ENCODE measurements at regions not wholly inside any gene's neighbourhood (a gene's known extent, or its start where the extent isn't known, plus 50 kb on each side); places are given as distances from the start of the nearest gene placed in this dataset.
"Not testable (repeated sequence)": the region's sequence is repeated elsewhere in the genome, so short reads cannot be mapped to it uniquely, and the experiment has no call there.

DNA sequence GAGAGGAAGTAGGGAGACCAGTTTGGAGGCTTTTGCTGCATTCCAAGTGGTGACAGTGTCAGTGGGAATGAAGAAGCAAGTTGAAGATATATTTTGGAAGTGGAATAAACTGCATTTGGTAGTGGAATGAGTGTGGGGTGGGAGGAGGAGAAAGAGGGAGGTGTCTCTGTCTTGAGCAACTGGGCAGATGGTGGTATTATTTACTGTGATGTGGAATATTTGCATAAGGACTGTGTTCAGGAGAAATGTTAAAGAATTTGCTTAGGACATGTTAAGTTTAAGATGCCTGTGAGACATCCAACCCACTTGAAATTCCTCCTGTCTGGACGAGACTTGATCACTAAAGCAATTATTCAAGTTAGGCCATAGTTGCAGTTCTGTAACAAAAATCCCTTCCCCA is 448.9 kb upstream of the AMOT start:
- no peak for DNase-seq

DNA sequence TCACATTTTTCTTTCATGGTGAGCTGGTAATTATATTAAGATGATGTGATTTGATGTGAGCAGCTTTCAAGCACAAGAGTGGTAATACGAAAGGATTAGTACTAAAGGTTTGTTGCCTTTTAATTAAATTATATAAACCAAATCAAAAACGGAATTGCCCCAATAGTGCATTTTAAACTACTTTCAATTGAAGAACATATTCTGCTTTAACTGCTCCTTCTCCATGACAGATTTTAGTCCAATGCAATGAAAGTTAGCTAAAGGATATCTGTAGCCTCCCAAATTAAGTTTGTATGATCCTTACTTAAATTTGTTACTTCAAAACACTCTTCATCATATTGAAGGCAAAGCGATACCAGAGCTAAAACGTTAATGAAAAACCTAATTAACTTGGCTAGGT is 447.1 kb upstream of the AMOT start:
- no peak for DNase-seq

DNA sequence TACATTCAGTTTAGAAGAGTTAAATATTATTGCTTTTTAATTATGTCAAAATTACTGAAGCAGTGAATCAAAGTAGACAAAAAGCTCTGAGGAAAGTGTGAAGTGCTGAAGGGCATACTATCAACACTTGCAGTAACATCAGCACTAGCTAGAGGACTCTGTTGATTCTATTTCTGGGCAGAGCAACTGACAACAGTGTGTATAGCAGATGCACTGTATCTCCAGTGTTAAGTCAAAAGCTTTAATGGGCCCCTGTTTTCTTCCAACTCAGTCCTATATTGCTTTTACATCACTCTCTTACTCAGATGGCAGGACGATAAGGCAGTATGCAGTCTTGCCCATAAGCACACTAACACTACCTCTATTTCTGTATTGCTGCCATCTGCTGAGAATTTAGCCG is 435.2 kb upstream of the AMOT start:
- no peak for DNase-seq

DNA sequence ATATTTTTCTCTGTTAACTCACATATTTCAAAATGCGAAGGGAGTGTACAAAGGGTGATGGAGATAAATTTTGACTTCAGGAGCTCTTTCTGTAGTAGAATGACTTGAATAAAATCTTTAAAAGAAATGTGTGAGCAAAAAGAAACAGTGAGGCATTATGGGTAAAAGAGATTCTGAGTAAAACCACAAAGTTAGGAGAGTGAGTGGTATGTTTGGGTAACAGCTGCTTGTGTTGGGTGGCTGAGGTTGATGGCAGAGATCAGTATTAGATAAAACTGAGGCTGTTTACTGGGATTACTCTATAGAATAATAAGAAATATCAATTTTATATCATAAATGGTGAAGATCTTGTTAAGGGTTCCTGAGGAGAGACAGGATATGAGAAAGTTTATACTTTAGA is 434.2 kb upstream of the AMOT start:
- DNase-seq = no peak

DNA sequence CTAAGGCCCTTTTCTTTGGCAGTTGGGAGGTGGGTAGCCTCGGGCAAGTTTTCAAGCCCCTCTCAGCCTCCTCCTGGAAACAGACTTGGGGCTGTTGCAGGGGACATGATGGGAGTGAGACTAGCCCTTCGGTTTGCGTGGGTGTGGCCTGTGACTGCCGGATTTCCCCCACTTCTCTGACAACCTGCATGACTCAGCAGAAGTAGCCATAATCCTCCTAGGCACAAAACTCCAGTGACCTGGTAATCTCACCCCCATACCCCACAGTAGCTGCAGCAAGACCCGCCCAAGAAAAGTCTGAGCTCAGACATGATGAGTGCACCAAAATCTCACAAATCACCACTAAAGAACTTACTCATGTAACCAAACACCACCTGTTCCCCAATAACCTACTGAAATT is 433.7 kb upstream of the AMOT start:
- no peak for DNase-seq

DNA sequence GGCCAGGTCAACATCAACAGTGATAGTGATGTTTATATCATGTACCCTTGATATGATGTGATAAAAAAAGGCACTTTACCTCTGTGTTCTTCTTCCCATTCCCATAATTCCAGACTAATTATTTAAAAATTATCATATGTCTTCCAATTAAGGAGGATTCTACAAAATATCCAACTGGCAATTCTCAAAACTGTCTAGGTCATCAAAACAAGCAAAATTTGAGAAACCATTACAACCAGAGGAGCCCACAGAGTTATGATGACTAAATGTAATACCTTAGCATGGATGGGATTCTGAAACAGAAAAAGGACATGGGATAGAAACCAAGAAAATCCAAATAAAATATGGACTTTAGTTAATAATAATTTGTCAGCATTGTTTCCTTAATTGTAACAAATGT is 428.6 kb upstream of the AMOT start:
- no peak for DNase-seq

DNA sequence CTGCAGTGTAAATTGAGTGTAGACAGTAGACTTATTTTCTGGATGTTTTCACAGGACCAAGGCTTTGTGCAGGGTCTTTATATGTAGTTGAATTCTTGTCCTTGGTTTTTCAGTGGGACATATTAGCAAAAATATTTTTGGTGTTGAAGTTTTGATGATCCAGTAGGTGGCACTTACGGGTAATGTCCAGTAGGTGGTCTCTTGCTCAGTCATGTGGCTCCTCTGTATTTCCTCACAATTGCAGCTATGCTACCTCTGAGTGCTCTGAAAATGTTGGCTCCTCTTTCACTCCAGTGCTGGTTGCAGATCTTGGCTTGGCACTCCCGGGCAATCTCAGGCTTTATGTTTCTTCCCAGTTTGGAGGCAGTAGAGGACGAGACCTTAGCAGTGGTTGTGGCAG is 419.8 kb upstream of the AMOT start:
- no peak for DNase-seq

DNA sequence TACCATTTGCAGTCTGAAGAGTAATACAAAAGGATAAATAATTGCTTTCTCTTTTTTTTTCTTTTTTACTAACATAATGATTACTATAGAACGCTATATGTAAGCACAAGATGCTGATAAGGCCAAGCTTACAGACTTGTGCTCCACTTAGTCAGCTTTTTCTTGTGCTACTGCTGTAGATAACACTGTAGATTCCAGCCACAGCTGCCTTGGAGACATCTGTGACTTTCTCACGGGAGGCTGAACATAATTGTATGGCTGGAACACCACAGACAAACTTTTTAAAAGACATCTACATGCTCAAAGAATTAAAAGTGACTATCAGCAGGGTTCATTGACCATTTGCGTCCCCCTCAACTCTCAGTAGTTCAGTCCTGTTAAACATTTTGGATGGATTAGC is 381.7 kb upstream of the AMOT start:
- DNase-seq = no peak

DNA sequence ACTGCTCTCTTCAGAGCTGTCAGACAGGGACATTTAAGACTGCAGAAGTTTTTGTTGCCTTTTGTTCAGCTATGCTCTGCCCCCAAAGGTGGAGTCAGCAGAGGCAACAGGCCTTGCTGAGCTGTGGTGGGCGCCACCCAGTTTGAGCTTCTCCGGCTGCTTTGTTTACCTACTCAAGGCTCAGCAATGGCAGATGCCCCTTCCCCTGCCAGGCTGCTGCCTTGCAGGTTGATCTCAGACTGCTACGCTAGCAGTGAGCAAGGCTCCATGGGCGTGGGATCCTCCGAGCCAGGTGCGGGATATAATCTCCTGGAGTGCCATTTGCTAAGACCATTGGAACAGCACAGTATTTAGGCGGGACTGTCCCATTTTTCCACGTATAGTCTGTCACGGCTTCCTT is 371.4 kb upstream of the AMOT start:
- no peak for DNase-seq

DNA sequence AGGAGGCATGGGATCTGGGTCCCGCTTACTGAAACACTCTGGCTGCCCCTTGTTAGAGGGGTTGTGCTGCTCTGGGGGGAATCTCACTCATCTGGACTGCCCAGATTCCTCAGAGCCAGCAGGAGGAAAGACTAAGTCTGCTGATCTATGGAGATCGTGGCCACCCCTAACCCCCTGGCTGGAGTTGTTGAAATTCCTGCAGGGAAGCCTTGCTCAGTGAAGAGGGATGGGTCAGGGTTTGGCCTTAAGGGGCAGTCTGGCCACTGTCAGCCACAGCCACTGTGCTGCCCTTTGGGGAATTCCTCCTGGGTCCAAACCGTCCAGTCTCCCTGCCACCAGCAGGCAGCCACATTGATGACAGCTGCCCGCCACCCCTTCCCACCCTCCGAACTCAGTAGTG is 362.0 kb upstream of the AMOT start:
- DNase-seq = no peak

DNA sequence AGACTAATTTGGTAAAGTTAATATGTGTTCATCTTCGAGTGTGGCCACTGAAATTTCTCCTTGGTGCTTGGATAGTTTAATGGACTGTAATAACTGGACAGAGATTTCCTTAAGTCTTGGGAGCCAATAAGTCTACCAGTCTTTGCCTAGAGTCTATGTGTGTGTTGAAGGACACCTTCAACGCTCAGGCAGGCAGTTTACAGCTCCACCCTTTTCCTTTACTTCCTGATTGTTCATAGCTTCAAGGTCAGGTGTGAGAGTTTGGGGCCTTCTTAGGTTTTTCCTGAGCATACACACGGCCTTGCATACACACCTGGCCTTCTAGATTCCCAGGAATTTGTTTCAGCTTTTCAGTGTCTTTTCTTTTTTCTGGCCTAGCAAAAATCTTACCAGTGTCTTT is 355.3 kb upstream of the AMOT start:
- no peak for DNase-seq

DNA sequence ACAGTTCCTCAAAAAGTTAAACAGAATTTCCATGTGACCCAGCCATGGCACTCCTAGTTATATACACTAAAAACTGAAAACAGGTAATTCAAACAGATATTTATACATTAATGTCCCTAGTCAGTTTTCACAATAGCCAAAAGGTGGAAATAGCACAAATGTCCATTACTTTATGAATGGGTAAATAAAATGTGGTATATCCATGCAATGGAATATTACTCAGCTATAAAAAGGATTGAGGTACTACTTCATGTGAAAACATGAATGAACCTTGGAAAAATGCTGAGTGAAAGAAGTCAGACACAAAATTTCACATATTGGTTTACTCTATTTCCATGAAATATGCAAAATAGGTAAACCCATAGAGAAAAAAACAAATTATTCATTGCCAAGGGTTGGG is 351.8 kb upstream of the AMOT start:
- DNase-seq = no peak

DNA sequence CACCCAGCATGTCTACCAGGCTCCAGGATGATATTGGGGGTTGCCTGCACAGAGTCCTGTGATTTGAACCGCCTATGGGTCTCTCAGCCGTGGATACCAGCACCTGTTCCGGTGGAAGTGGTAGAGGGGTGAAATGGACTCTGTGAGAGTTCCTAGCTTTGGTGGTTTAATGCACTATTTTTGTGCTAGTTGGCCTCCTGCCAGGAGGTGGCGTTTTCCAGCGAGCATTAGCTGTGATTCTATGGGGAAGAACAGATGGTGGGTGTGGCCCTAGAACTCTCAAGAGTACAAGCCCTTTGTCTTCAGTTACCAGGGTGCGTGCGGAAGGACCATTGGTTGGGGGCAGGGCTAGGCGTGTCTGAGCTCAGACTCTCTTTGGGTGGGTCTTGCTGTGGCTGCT is 316.9 kb upstream of the AMOT start:
- DNase-seq = no peak

DNA sequence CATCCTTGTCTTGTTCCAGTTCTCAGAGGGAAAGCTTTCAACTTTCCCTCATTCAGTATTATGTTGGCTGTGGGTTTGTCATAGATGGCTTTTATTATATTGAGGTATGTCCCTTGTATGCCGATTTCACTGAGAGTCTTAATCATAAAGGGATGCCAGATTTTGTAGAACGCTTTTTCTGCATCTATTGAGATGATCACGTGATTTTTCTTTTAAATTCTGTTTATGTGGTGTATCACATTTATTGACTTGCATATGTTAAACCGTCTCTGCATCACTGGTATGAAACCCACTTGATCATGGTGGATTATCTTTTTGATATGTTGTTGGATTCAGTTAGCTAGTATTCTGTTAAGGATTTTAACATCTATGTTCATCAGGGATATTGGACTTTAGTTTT is 313.7 kb upstream of the AMOT start:
- not testable (repeated sequence) for DNase-seq

DNA sequence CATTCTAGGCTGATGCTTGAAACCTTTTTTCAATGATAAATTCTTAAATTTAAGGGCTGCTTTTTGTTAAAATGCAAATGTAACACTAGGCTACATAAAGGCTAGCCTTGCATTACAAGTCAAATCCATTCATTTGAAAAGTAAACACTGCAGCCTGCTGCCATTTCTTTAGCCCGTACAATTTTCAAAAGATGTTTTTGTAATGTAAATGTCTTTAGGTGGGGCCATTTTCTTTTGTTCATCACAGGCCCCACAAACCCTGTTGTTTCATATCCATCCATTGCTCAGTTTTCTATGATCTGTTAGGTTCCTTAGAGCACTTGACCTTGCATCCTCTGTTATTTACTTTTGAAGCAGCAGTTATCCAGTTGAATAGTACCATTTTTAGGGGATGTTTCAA is 296.2 kb upstream of the AMOT start:
- DNase-seq = no peak

DNA sequence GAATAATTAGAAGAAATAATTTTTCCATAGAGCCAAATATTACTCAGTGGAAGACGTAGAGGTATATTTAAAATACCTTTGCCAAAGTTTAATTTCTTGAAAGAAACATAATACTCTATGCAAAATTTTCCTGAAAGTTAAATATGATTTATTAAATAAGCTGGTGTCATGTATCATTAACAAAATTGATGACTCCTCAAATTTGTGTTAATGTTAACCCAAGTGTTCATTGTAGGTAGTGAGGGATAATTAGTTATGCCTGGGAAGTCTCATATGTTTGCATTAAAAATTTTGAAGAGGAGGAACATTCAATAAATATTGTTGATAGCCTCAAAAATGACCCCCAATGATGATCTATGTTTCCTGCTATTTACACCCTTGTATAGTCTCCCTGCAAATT is 292.7 kb upstream of the AMOT start:
- DNase-seq = no peak

DNA sequence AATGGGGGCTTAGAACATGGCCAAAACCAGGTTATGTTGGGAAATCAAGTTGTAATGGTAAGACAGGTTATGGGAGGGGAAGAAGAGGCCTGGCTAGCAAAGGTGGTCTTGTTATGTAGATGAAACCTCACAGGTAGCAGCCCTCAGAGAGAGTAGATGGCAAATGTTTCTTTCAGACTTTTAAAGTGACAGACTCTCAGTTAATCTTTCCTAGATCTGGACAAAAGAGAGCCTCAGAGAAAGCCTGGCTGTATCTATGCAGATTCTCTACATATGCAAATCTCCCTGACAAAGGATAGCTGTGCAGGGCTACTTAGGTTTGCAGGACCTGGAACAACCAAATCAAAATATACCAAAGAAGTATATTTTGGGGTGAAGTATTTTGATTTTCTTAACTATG is 284.1 kb upstream of the AMOT start:
- no peak for DNase-seq

DNA sequence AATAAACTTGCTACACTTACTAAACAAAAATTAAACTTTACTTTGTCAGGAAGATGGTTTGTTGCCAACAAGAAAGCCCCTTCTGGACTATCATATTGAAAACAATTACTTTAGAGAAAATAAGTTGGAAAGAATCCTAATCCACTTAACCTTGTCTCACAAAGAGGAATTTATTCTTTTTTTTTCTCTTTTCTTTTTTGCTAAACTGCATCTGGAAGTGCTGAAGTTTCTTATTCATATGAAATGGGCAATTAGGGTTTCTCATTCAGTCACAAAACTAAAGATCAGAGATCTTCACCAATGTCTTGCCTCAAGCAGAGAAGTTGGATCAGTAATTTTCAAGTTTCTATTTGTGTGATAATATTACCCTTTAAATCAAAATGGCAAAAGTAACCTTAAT is 234.9 kb upstream of the AMOT start:
- no peak for DNase-seq

DNA sequence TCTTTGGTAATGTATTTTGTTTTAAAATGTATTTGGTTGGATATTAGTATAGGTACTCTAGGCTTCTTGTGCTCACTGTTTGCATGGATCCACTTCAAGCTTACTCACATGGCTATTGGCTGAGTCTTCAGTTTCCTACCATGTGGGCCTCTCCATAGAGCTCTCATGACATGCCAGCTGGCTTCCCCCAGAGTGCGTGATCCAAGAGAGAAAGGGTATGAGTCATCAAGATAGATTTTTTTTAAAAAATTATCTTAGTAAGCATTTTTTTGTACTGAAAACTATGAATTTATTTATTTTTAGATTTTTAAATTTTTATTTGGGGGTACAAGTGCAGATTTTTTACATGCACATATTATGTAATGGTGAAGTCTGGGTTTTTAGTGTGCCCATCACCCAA is 219.1 kb upstream of the AMOT start:
- no peak for DNase-seq

DNA sequence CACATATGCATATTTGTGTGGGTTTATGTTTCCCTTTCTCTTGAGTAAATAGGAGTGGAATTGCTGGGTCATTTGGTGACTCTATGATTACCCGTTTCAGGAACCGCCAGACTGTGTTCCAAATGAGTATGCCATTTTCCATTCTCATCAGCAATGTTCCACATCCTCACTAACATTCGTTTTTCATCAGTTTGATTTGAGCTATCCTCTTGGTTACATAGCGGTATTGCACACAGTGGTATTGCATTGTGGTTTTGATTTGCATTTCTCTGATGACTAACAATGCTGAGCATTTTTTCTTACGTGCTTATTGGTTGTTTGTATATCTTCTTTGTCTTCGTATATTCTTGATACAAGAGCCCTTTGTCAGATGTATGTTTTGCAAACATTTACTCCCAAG is 218.0 kb upstream of the AMOT start:
- no peak for DNase-seq

DNA sequence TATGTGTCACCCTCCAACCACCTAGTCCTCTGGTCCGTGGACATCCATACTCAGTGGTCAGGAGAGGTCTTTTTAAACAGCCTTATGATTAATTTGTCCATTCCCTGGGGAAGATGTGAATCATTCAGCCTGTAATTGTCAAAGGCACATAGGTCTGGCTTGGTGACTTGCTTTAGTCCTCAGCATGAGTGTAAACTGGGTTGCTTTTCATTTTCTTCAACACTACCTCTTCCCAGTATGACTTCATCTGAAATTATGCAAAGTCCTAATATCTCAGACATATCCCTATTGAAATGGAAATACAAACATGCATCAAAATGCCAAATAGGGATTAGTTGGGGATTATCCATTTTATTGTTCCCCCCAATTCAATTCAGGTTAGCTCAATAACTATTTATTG is 208.3 kb upstream of the AMOT start:
- no peak for DNase-seq

DNA sequence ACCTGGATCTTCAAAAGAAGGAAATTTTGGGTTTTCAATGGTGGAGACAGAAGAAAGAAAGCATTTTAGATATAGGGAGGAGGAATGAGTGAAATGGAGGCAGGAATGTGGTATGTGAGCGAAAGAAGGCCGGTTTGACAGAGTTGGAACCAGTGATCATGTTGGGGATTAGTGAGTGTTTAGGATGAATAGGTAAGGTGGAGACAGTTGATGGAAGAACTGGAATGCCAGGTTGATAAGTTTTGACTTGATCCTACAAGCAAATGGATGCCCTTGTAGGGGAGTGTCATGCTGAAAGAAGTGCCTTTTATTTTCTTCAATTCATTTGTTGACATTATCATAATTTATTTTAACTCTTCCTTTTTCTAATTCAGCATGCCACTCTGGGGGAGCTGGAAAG is 207.8 kb upstream of the AMOT start:
- DNase-seq = no peak

DNA sequence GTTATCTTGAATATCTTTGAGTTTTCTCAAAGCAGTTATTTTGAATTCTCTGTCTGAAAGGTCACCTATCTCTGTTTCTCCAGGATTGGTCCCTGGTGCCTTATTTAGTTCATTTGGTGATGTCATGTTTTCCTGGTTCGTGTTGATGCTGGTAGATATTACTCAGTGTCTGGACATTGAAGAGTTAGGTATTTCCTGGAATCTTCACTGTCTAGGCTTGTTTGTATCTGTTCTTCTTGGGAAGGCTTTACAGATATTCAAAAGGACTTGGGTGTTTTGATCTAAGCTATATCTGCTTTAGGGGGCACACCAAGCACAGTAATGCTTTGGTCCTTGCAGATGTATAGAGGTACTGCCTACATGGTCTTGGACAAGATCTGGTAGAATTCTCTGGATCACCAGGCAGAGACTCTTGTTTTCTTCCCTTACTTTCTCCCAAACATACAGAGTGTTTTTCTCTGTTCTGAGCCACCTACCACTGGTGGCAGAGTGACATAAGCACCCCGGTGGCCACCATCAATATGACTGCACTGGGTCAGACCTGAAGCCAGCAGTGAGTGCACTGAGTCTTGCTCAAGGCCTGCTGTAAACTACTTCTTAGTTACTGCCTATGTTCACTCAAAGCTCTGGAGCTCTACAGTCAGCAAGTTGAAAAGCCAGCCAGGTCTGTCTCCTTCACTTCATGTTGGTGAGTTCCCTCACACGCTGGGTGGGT is 193.5 kb upstream of the AMOT start:
- no peak for DNase-seq

DNA sequence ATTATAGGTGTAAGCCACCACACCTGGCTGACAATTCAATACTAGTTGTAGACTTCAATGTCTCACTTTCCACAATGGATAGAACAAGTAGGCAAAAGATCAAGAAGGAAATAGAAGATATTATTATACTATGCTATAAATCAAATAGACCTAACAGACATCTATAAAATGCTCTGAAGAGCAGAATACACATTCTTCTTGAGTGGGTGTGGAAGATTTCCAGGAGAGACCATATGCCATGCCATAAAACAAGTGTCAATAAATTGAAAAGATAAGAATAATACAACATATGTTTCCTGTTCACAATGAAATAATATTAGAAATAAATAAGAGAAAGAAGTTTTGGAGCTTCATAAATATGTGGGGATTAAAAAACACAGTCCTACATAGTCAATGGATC is 179.3 kb upstream of the AMOT start:
- DNase-seq = no peak

DNA sequence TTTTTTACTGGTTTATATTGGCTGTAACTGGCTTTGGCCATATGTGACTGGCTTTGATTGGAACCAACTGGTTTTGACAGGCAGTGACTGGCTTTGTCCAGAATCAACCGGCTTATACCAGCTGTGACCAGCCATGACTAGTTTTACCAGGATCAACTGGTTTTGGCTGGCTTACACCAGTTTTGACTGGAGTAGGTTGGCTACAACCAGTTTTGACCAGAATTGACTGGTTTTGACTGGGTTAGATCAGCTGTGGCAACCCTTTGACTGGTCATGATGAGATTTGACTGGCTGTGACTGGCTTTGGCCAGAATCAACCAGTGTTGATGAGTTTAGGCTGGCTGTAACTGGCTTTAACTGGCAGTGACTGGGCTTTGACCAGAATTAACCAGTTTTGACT is 169.2 kb upstream of the AMOT start:
- DNase-seq = no peak

DNA sequence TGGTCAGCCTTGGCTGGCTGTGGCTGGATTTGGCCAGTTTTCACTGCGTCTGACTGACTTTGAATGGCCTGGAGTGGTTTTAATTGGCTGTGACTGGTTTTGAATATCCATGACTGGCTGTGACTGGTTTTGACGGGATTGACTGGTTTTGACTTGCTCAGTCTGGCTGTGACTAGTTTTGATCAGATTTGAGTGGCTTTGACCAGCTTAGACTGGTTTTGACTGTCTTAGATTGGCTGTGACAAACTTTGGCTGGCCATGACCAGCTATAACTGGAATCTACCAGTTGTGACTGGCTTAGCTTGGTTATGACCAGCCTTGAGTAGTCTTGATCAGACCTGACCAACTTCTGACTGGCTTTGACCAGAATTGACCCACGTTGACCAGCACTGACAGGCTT is 168.4 kb upstream of the AMOT start:
- DNase-seq = no peak

Measured in MV-4-11 (cell line).